ENCODE measurements at regions not wholly inside any gene's neighbourhood (a gene's known extent, or its start where the extent isn't known, plus 50 kb on each side); places are given as distances from the start of the nearest gene placed in this dataset.

DNA sequence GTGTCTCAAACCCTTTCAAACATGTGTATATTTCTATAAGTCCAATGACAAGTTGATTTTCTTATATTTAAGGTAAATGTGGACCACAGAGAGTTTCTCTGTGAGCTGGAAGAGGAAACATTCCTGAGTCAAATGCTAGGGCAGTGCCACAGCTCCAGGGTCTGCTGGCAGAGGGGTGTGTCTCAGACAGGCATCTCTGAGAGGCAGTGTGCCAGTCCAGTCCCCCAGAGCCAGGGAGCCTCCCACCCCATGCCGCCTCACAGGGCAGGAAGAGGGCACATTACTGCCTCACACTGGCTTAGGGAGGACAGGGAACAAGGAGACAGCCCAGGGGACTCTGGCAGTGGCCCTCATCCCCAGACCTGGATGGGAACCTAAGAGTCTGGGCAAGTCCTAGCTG lies 120.2 kb downstream of the TENT4A start:
- no peak for DNase-seq

DNA sequence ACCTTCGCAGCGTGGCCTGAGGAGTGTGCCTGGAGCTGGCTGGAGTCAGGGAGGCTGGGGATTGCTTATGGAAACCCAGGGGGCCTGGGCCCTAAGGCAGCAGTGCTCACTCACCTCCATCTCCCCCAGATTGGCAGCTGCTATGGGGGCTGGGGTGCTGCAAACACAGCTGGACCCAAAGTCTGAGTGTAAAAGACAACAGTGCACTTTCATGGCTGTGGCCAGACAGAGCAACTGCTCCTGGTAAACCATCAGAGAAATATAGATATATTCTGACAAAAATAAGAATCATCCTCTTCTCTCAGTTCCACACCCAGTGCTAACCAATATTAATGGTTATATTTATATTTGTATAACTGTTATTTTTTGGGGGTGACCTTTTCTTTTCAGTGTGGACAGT lies 123.9 kb downstream of the TENT4A start:
- no peak for DNase-seq

DNA sequence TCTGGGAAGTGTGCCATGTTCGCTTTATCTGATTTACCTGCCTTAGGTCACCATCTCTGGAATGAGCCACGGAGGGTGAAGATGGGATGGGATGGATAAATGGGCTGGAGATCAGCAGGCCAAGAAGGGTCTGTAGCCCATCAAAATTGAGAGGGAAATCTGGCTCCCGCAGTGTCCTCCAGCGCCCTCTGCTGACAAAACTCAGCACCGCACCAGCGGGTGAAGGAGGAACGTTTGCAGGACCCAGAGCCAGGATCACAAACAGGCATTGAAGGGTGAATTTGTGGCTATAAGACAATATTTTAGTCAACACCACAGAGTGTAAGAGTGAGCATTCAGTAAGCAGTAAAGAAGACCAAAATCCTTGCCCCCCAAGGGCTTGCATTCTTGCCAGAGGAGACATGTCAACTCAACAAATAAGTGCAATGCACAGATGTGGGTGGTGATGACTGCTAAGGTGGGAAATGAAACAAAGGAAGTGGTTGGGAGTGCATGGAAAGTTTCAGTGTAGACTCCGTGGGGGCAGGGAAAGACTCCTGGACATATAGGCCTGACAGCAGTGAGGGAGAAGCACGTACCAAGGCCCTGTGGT lies 124.4 kb downstream of the TENT4A start:
- DNase-seq, result no peak

DNA sequence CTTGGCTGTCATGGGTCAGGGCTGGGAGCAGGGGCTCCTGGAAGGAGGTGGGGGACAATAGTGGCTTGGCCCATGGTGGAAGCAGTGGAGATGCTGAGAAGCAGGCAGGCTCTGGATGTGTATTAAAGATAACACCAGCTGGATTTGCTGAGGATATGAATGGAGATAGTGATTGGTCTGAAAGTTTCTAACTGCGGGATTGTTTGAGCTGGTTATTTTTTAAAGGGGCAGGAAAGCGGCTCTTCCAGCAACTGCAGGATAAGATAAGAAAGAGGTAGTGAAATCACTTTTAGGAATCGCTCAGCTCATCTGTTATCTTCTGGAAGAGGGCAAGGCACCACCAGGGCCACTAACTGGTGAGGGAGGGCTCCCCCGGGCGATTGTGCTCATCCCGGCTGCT lies 125.5 kb downstream of the TENT4A start:
- no peak for DNase-seq

DNA sequence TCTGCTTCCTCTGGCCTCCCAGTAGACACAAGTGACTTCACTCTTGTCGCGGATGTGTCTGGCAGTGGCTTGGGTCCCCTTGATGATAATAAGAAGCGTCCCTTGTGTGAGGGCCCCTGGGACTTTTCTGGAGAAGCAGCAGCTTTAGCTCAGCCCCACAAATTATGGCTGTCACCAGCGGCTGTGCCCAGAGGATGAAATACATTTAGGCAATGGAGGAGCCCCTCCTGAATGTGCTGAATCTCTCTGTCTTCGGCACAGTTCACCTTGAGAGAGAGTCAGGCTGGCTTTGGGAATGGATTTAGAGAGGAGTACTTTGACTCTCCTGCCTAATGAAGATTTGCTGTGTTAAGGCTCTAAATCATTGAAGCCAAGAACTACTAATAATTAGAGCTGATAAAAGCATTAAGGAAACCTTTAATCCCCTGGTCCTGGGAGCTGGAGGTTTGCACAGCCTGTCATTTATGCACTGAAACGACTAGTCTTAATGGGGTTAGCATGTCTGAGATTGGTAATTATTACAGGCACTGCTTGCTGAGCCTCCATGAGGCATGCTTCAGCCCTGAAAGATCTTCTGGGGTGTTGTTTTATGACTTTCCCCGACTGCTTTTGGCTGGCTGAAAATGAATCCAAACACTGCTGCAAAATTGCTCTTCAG lies 127.0 kb downstream of the TENT4A start:
- no peak for DNase-seq

DNA sequence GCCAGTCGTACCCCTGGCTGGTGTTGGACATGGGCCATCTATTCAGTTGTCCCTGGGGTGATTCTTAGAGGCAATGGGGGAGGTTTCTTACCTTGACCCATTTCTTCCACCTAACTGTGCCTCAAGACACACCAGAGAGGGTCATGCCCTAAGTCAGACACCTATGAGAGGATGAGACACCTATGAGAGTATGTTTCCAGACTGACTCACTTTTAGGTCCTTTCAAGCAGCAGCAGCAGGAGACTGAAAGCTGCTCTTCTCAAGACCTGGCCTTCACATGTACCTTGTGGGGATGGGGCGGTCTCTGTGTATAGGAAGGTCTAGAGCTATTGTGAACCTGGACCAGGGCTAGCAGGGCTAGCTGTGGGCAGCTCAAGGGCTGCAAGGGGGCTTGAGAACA lies 130.1 kb downstream of the TENT4A start:
- DNase-seq, result no peak

DNA sequence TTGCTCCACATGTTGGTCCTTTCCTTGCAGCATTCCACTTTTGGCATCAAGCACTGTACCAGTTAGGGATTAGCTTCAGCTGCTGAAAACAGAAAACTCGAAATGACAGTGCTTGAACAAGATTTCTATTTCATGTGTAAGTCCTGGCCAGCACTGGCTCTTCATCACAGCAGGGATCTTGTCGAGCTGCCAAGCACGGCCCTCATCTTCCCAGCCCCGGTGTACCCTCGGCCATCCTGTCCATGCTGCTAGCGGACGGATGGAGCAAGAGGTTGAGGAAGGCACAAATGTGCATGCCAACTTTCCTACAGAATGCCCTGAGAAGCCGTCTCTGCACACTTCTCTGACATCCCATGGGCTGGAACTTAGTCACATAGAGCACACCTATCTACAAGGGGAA lies 130.6 kb downstream of the TENT4A start:
- DNase-seq, result no peak

DNA sequence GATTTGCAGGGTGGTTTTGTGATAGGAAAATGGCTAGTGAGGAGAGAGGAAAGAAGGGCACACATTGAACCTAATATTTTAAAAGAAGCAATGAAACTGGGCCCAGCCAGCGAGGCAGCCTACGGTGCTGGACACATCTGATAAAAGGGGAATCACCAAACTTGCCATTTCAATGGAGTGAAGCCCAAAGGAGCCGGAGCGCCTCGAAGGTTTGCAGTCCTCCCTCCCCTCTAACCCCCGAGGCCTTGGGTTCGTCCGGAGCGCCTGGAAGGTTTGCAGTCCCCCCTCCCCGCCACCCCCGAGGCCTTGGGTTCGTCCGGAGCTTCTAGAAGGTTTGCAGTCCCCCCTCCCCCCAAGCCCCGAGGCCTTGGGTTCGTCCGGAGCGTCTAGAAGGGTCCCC lies 132.6 kb downstream of the TENT4A start:
- no peak for DNase-seq

DNA sequence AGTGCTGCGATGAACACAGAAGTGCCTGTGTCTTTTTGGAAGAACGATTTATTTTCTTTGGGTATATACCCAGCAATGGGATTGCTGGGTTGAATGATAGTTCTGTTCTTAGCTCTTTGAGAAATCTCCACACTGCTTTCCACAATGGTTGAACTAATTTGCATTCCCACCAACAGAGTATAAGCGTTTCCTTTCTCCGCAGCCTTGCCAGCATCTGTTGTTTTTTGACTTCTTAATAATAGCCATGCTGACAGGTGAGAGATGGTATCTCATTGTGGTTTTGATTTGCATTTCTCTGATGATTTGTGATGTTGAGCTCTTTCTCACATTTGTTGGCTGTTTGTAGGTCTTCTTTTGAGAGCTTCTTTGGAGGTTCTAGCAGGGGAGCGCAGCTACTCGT lies 134.6 kb downstream of the TENT4A start:
- no peak for DNase-seq

DNA sequence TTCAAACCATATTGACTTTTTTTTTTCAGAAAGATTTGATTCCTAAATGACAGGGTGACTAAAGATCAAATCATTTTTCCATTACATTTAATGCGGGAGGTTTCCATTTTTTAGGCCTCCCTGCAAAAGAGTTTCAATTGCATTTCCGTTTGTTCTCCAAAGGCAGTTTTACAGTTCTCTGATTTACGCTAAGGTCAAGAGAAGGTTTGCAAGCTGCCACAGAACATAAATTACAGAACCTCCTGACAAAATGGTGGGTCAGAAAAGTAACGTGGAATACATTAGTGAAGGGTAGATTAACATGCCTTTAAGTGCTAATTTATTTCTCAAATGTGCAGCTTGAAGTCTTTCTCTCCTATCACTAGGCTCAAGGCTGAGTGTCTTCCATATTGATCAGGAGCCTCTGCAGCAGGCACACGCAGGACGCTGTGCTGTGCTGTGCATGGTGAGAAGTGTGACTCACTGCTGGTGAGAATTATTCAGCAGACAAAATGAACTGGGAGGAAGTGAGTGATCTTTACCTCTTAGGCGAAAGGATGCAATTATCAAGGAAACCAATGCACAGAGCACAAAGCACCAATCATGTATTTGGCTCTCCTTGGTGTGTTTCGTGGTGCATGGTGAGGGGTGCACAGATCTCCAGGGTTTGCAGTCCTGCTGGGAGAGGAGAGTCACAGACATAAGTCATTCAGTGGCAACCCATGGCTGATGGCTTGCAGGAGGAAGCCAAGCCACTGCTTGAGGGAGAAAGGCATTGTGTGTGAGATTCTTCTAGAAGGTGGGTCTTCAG lies 136.3 kb downstream of the TENT4A start:
- DNase-seq, result no peak

DNA sequence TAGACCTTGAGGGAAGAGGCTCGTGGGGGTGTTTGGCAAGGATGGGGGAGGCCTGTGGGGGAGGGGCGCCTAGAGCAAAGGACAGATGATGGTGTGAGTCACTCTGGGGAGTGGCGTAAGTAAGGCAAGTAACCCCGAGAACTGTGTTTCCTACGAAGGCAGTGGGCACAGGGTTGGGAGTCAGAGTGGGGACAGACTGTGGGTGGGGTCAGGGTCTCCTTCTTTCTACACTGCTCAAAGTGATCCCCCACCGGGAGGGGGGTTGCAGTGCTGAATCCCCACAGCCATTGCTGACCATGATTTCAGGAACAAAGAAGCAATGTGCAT lies 136.8 kb downstream of the TENT4A start:
- DNase-seq, result no peak

DNA sequence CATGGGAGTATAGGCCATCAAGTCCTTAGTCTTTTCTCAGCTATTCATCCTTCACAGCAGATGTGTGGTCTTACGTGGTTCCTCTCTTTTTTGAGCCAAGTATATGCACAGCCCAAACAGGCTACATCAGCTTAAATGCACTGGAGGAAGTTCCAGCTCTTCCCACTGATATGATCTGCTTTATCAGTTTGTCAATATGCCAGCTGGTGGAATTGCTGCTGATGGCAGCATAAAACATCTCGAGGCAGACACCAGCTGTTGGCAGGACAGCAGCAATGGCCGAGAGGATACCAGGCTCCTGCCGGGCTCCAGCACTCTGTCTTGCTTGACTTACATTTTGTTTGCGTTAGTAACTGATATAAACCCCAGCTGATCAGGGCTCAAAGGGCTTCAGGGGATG lies 143.4 kb downstream of the TENT4A start:
- DNase-seq, result peak; percentile 48

DNA sequence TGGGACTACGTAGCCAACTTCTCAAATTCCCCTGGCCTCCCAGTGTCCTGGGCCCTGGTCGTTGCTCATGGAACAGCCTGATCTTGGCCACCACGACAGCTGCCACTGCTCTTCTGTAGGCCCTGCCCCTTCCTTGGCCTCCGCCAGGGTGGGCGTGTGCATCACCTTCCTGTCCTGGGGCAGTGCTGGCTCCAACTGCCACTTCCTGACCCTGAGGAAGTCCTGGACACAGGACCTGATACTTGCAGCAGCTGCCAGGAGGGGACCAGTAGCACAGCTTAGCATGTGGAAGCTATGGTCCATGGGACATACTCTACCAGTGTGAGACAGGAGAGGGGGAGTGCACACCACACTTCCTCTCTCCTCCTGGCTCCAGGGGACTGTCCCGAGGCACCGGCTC lies 145.2 kb downstream of the TENT4A start:
- no peak for DNase-seq

DNA sequence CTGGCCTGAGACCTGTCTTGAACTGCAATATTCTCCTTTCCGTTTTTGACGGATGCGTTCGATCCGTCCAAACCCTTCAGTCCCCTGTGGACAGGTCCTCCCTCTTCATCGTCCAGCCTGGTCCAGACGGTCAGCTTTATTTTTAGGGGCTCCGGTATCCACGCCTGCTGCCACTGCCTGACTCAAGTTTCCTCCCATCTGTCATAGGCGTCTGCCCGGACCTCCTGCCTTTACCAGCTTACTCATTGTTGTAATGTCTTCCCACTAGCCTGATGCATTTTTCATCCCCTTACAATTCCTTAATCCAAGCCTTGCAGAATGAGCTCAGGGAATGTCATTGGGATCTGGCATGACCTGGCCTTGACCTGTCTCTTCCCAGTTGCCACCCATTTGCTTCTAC lies 145.8 kb downstream of the TENT4A start:
- no peak for DNase-seq

DNA sequence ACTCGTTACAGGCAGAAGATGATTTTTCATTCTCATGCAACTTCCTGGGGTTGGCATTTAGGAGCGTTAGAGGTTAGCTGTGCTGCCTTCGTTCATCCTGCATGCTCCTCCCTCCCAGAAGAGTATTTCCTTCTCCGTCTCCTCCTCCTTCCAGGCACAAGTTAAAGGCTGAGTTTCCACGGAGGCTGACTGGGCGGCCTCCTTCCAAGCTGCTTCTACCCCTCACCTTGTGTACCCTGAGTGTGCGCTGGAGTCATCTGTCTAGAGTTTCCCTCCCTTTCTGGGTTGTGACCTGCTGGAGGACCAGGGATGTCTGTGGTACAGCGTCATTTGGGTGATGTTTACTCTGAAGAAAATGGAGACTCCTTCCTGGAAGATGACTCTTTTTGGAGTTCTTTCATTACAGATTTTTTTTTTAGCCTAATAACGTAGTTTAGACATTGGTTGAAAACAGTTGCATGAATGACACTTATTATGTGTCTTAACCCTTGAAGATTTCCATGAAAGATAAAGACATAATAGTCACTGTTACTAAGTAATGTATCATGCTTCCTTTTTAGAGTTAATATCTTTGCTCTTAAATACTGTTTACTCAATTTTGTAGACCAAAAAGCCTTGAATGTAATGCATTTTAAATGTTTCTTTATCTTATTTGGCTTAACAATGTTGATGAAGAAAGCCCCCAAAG lies 146.9 kb downstream of the TENT4A start:
- DNase-seq, result no peak

DNA sequence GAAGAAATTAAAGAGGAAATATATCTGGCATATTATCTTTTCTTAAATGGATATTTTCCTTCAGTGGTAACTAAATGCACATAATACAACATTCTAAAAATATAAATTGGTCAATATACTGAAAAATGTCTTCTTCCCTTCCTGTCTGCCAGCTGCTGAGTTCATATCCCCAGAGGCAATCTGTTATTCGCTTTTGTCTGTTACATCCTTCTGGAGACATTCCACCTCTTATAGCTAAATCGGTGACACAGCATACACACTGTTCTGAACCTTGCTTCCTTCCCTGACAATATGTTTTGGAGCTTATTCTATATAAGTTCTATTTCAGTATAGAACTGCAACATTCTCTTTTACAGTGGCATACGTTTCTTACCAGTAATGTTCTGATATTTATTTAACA lies 147.8 kb downstream of the TENT4A start:
- DNase-seq, result no peak

DNA sequence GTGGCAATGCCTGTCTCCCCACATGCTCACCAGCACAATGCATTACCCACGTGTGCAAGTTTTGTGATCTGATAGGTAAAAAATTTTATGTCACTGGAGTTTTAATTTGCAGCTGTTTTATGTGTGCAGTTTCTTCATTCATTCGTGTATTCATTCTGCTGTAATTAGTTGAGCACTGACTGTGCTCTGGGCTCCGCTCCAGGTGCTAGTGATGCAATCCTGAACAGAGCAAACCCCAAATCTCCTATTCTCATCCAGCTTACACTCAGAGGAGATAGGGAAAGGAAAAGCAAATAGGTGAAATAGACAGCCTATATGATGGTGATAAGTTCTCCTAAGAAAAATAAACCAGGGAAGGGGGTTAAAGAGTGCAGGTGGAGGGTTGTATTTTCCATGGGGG lies 148.4 kb downstream of the TENT4A start:
- no peak for DNase-seq

DNA sequence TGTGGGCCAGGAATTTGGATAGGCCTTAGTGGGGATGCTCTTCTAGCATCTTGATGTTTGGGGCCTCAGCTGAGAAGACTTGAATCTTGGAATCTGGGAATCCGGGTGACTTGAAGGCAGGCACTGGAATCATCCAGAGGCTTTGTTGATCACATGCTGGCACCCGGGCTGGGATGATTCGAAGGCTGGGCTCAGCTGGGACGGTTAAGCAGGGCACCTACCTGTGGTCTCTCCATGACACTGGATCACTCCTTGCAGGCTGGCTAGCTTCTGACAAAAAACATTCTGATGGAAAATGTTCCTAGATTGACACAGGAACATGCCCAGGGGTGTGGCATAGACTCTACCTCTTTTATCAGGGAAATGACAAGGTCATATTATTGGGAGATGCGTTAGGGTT lies 149.1 kb downstream of the TENT4A start:
- no peak for DNase-seq

DNA sequence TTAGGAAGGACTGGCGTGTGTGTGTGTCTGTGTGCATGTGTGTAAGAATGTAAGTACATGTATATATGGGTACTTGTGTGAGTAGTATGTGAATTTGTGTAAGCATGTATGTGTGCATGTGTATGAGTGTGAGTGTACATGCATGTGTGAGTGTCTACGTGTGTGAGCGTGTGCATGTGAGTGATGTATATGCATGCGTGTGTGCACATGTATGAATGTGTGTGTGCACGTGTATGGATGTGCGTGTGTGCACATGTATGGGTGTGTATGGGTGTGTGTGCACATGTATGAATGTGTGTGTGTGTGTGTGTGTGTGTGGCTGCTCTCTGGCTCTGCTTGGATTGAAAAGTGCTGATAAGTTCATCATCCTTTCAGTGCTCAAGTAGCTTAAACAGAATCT lies 154.5 kb downstream of the TENT4A start:
- no peak for DNase-seq

DNA sequence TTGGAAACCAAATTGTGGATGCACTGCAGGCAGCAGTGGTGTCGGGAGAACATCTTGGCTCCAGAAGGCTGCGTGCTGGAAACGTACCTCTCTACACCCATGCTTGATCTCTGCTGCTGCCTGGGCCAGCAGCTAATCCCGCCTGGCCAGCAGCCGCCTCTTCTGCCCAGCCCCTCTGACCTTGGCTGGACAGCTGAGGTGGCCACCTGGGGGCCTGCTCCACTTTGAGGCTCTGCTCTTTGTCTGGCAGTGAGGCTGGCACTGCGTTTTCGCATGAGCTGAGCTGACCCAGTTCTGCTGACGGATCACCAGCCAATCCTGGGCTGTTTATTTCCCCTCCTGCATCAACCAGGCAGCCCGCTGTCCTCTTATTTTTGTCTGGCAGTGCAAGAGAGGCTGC lies 154.9 kb downstream of the TENT4A start:
- DNase-seq, result peak; percentile 6

DNA sequence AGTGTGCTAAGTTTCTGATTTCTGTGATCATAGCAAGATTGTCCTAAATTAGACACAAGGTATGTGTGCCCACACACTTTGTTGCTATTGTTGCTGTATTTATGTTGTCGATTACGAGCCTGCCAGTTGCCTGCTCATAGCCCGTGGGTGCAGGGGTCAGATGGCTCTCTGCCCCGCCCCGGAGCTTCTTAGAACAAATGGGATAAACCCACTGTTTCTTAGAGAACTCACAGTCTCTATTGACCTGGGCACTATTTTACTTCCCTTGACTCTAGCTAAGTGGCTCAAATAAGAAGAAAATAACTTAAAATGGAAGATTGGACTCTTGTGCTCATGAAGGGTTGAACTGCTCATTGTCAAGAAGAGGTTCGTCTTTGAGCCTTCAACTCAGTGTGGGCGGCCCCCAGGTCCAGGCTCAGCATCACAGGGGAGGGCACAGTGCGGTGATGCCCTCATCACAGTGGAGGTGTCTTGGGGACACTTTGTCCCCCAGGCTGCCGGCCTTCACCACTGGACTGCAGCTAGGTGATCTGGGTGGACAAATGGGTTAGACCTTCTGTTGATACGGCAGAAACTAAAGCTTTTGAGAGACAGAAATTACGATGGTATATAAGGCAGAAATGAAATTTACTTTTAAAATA lies 155.5 kb downstream of the TENT4A start:
- no peak for DNase-seq

DNA sequence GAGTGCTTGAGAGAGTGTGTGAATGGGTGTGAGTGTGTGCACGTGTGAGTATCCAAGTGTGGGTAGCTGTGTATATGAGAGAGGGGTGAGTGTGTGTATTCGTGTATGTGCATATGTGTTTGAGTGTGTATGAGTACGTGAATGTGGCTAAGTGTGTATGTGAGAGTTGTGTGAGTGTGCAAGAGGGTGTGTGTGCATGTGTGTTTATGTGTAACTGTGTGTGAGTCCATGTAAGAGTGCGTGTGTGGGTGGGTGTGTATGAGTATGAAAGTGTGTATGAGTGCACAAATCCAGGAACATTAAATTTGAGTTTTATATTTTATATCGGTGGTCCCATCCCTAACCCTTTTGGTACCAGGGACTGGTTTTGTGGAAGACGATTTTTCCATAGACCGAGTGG lies 156.4 kb downstream of the TENT4A start:
- DNase-seq, result no peak

DNA sequence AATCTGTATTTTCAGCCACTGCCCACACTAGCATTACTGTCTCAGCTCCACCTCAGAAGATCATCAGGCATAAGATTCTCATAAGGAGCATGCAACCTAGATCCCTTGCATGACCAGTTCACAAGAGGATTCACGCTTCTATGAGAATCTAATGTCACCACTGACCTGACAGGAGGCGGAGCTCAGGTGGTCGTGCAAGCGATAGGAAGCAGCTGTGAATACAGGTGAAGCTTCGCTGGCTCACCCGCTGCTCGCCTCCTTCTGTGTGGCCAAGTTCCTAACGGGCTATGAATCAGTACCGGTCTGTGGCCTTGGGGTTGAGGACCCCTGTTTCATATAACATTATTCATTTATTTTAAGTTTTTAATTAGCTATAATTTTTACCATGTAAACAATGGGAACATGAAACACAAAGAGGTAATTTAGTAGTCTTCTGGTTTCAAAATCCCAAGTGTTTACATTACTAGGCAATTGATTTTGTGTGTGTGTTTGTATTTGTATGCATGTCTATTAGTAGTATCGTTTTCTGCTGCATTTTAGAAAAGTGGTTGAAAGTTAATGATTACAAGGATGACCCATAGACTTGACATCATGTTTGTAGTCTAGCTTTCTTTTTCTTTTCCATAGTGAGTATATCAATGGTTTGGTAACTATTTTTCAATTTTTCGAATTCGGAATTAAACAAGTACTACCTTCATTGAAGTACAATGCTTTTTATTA lies 159.4 kb downstream of the TENT4A start:
- no peak for DNase-seq

Measured in NCI-H1092 (cell line).